ENCODE measurements at regions not wholly inside any gene's neighbourhood (a gene's known extent, or its start where the extent isn't known, plus 50 kb on each side); places are given as distances from the start of the nearest gene placed in this dataset.

- no peak for TF ChIP-seq CTCF (conservative IDR thresholded peaks at IDR 0.05; ENCODE audit: low read length)
- no peak for TF ChIP-seq EZH2phosphoT487 (IDR thresholded peaks at IDR 0.05; ENCODE audit: borderline replicate concordance)
Observed at GRCh38 chr2:126382998-126383397, 273.0 kb upstream of the GYPC start.

Measured in Loucy (cell line).